CD4-positive, alpha-beta T cell (primary cell): ENCODE measurements at regions not wholly inside any gene's neighbourhood (a gene's known extent, or its start where the extent isn't known, plus 50 kb on each side); places are given as distances from the start of the nearest gene placed in this dataset.

Experiments used
- ATAC-seq: fragments of 200-7000 bp; cut with Tn5 transposase; one replicate; pipeline ENCODE4 v1.10.0; 2022; ENCODE audit warnings: mild to moderate bottlenecking; ENCODE audit not compliant: poor library complexity
- CTCF ChIA-PET: fragments of 350-600 bp; sonication (Branson Sonifier 250); formaldehyde crosslinking; loops from one replicate; lab custom pipeline; 2021; ENCODE audit warnings: antibody characterized with exemption, inconsistent platforms; lab: Charles Lee
- POLR2A ChIA-PET: fragments of 350-600 bp; sonication (Branson Sonifier 250); formaldehyde crosslinking; loops from one replicate; lab custom pipeline; 2021; ENCODE audit warnings: antibody characterized with exemption, inconsistent platforms; lab: Charles Lee
- DNase-seq, 14 experiments: peaks; one replicate each; pipeline ENCODE4 v3.0.0-alpha.2; 2013 to 2020; ENCODE audit warnings: mixed read lengths in 2 of 14
- H3K27ac ChIP-seq, 2 donors: one replicate each; pipeline versions ENCODE4 v1.5.1 to v1.7.0; 2013; ENCODE audit warnings: low read length in 2 of 2, low read depth in 1 of 2, mild to moderate bottlenecking in 1 of 2
- H3K27me3 ChIP-seq, 2 experiments: 1 replicate in 1 of 2; 2 replicates in 1 of 2; pipeline versions ENCODE4 v1.6.1 to v1.7.0; 2013; ENCODE audit warnings: low read length in 2 of 2, control low read depth in 1 of 2, mild to moderate bottlenecking in 1 of 2, moderate library complexity in 1 of 2; ENCODE audit not compliant: insufficient read depth in 2 of 2, control insufficient read depth in 1 of 2
- H3K36me3 ChIP-seq: one replicate; pipeline ENCODE4 v1.6.1; 2013; ENCODE audit warnings: low read length, control low read depth; ENCODE audit not compliant: insufficient read depth
- H3K4me1 ChIP-seq: one replicate; pipeline ENCODE4 v1.6.1; 2013; ENCODE audit warnings: low read length, control low read depth; ENCODE audit not compliant: insufficient read depth
- H3K4me3 ChIP-seq: one replicate; pipeline ENCODE4 v1.5.1; 2013; ENCODE audit warnings: mild to moderate bottlenecking, low read length, moderate library complexity
- H3K9me3 ChIP-seq, 2 experiments: 1 replicate in 1 of 2; 2 replicates in 1 of 2; pipeline versions ENCODE4 v1.6.1 to v1.7.0; 2013; ENCODE audit warnings: low read length in 2 of 2, mild to moderate bottlenecking in 2 of 2, control low read depth in 1 of 2, moderate library complexity in 1 of 2; ENCODE audit not compliant: control insufficient read depth in 1 of 2, insufficient read depth in 1 of 2
- H3K27ac Mint-ChIP-seq: one replicate; pipeline ENCODE4 v1.8.0; 2020; ENCODE audit warnings: mixed read lengths
- H3K27me3 Mint-ChIP-seq: one replicate; pipeline ENCODE4 v1.8.0; 2021; ENCODE audit warnings: mixed read lengths
- H3K36me3 Mint-ChIP-seq: one replicate; pipeline ENCODE4 v1.8.0; 2021; ENCODE audit warnings: low read depth, mixed read lengths
- H3K4me1 Mint-ChIP-seq: one replicate; pipeline ENCODE4 v1.8.0; 2021; ENCODE audit warnings: low read depth, mixed read lengths
- H3K4me3 Mint-ChIP-seq: one replicate; pipeline ENCODE4 v1.8.0; 2020; ENCODE audit warnings: mild to moderate bottlenecking, mixed read lengths
- H3K9me3 Mint-ChIP-seq: one replicate; pipeline ENCODE4 v1.8.0; 2020; ENCODE audit warnings: mixed read lengths
- CTCF ChIP-seq: fragments of 200-600 bp; IDR thresholded peaks from one replicate; pipeline ENCODE4 v1.8.0; 2022; ENCODE audit warnings: antibody characterized with exemption, mild to moderate bottlenecking
- intact Hi-C, 2 experiments: fragments of 100-400 bp; cut with DNase I in 1 of 2; cut with micrococcal nuclease in 1 of 2; formaldehyde crosslinking; loops; one replicate each; pipeline versions ENCODE4 v1.15.1 to v1.9.0; 2023 to 2025; cut with DNase I, micrococcal nuclease

GRCh38 chr11:76292583-76293188 is 86.4 kb upstream of the WNT11 start:
- TF ChIP-seq CTCF: no peak
- Mint-ChIP-seq H3K36me3 (no peaks in the 10 kb centered on the region), H3K9me3 (no peaks in the 10 kb centered on the region), H3K4me1 (peaks cover 37% of the 10 kb centered on the region), H3K4me3 (no peak overlapping the region), H3K27me3 (no peaks in the 10 kb centered on the region), H3K27ac (peak overlapping the region; percentile 14)
- DNase-seq: no peak
- Histone ChIP-seq H3K36me3 (no peaks in the 10 kb centered on the region), H3K27me3 (no peaks in the 10 kb centered on the region), H3K9me3 (peaks cover 0 to 11% of the 10 kb centered on the region in 2 experiments), H3K4me3 (no peak overlapping the region), H3K27ac (no peak overlapping the region), H3K4me1 (peaks cover 28% of the 10 kb centered on the region)
- POLR2A ChIA-PET: no interaction called here
- CTCF ChIA-PET: no interaction called here
- intact Hi-C loops: no loop called here
- ATAC-seq: no peak

GRCh38 chr11:76291576-76292526 is 85.5 kb upstream of the WNT11 start:
- no peak overlapping the region for H3K27ac ChIP-seq

More at GRCh38 chr11:76291576-76292526, 85.5 kb upstream of the WNT11 start:
- no peaks in the 10 kb centered on the region for H3K36me3 Mint-ChIP-seq
- H3K27me3 Mint-ChIP-seq: no peaks in the 10 kb centered on the region
- H3K4me1 Mint-ChIP-seq: peaks cover 45% of the 10 kb centered on the region
- no peak for TF ChIP-seq CTCF
- H3K36me3 ChIP-seq: no peaks in the 10 kb centered on the region
- DNase-seq (no peak), ATAC-seq (no peak)
- ChIA-PET POLR2A (no interaction called here), CTCF (no interaction called here)
- H3K27ac Mint-ChIP-seq: peak overlapping the region; percentile 20
- intact Hi-C loops: no loop called here
- H3K9me3 Mint-ChIP-seq: no peaks in the 10 kb centered on the region
- no peak overlapping the region for H3K4me3 ChIP-seq
- peaks cover 0 to 11% of the 10 kb centered on the region in 2 experiments for H3K9me3 ChIP-seq
- H3K27me3 ChIP-seq: no peaks in the 10 kb centered on the region
- peaks cover 37% of the 10 kb centered on the region for H3K4me1 ChIP-seq
- H3K4me3 Mint-ChIP-seq: no peak overlapping the region
